ENCODE measurements at regions not wholly inside any gene's neighbourhood (a gene's known extent, or its start where the extent isn't known, plus 50 kb on each side); places are given as distances from the start of the nearest gene placed in this dataset.

DNA sequence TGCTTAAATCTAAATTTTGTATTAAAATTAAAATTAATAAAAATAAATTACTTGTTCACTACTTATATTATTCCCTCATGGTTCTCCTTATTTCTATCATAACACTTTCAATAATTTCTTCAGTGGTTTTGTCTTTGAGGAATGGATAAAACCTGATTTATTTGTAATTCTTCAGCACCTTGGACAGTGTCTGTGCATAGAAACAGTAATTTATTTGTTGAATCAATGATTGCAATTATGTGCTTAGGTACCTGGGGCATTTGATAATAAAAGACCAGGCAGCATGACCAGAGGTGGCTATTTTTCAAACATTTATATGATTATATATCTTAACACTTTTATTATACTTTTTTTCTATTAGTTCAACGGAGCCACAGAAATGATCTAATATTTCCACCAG lies 1062.7 kb downstream of the DSC3 start:
- TF ChIP-seq, protein P1, sequence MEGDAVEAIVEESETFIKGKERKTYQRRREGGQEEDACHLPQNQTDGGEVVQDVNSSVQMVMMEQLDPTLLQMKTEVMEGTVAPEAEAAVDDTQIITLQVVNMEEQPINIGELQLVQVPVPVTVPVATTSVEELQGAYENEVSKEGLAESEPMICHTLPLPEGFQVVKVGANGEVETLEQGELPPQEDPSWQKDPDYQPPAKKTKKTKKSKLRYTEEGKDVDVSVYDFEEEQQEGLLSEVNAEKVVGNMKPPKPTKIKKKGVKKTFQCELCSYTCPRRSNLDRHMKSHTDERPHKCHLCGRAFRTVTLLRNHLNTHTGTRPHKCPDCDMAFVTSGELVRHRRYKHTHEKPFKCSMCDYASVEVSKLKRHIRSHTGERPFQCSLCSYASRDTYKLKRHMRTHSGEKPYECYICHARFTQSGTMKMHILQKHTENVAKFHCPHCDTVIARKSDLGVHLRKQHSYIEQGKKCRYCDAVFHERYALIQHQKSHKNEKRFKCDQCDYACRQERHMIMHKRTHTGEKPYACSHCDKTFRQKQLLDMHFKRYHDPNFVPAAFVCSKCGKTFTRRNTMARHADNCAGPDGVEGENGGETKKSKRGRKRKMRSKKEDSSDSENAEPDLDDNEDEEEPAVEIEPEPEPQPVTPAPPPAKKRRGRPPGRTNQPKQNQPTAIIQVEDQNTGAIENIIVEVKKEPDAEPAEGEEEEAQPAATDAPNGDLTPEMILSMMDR (IDR thresholded peaks at IDR 0.05): no peak
- no peak for TF ChIP-seq POLR2A (IDR thresholded peaks at IDR 0.05)

Measured in lower leg skin (tissue), 3 donors.